ENCODE measurements at regions not wholly inside any gene's neighbourhood (a gene's known extent, or its start where the extent isn't known, plus 50 kb on each side); places are given as distances from the start of the nearest gene placed in this dataset.

GRCh38 chr1:208652296-208653160 lies 408.3 kb upstream of the PLXNA2 start:
- no peaks in the 10 kb centered on the region for H3K27me3 ChIP-seq (ENCODE audit: control insufficient read depth, insufficient read depth, low read length)
- H3K4me1 ChIP-seq (ENCODE audit: control insufficient read depth in 2 of 3, insufficient read depth in 2 of 3, low read depth in 1 of 3, low read length in 3 of 3) = no peaks in the 10 kb centered on the region
- H3K9ac ChIP-seq (ENCODE audit: low read length in 3 of 3) = no peak overlapping the region
- H3K9me3 ChIP-seq (ENCODE audit: control insufficient read depth in 2 of 3, insufficient read depth in 1 of 3, low read length in 3 of 3) = no peaks in the 10 kb centered on the region
- FAIRE-seq (peak; percentile 52), DNase-seq (peak in 4 of 5 donors; percentile 78 to 92 (median 82))
- peak; percentile 83 for TF ChIP-seq CTCF (IDR thresholded peaks at IDR 0.05; ENCODE audit: borderline replicate concordance, extremely low read depth, insufficient read depth)
- no peak overlapping the region for H3K27ac ChIP-seq (ENCODE audit: low read depth in 2 of 2, low read length in 2 of 2)
- no peak overlapping the region for H3K4me3 ChIP-seq (ENCODE audit: low read length in 3 of 3)
- H3K36me3 ChIP-seq (ENCODE audit: control insufficient read depth in 2 of 3, insufficient read depth in 3 of 3, low read length in 3 of 3) = no peaks in the 10 kb centered on the region
- intact Hi-C loops (cut with DNase I) = no loop called here

- Histone ChIP-seq H3K9ac (ENCODE audit: low read length in 3 of 3) (no peak overlapping the region), H3K4me3 (ENCODE audit: low read length in 3 of 3) (no peak overlapping the region), H3K36me3 (ENCODE audit: control insufficient read depth in 2 of 3, insufficient read depth in 3 of 3, low read length in 3 of 3) (no peaks in the 10 kb centered on the region), H3K4me1 (ENCODE audit: control insufficient read depth in 2 of 3, insufficient read depth in 2 of 3, low read depth in 1 of 3, low read length in 3 of 3) (no peaks in the 10 kb centered on the region), H3K27ac (ENCODE audit: low read depth in 2 of 2, low read length in 2 of 2) (no peak overlapping the region), H3K9me3 (ENCODE audit: control insufficient read depth in 2 of 3, insufficient read depth in 1 of 3, low read length in 3 of 3) (no peaks in the 10 kb centered on the region), H3K27me3 (ENCODE audit: control insufficient read depth, insufficient read depth, low read length) (no peaks in the 10 kb centered on the region)
- intact Hi-C loops (cut with DNase I) = no loop called here
- FAIRE-seq (no peak), DNase-seq (no peak)
- no peak for TF ChIP-seq CTCF (IDR thresholded peaks at IDR 0.05; ENCODE audit: borderline replicate concordance, extremely low read depth, insufficient read depth)
Observed at GRCh38 chr1:208653426-208653825, 409.2 kb upstream of the PLXNA2 start.

GRCh38 chr1:208654241-208654640 lies 410.1 kb upstream of the PLXNA2 start:
- DNase-seq (no peak), FAIRE-seq (no peak)
- Histone ChIP-seq H3K27ac (ENCODE audit: low read depth in 2 of 2, low read length in 2 of 2) (no peak overlapping the region), H3K36me3 (ENCODE audit: control insufficient read depth in 2 of 3, insufficient read depth in 3 of 3, low read length in 3 of 3) (no peaks in the 10 kb centered on the region), H3K27me3 (ENCODE audit: control insufficient read depth, insufficient read depth, low read length) (no peaks in the 10 kb centered on the region), H3K4me1 (ENCODE audit: control insufficient read depth in 2 of 3, insufficient read depth in 2 of 3, low read depth in 1 of 3, low read length in 3 of 3) (no peaks in the 10 kb centered on the region), H3K9ac (ENCODE audit: low read length in 3 of 3) (no peak overlapping the region), H3K4me3 (ENCODE audit: low read length in 3 of 3) (no peak overlapping the region), H3K9me3 (ENCODE audit: control insufficient read depth in 2 of 3, insufficient read depth in 1 of 3, low read length in 3 of 3) (no peaks in the 10 kb centered on the region)
- no peak for TF ChIP-seq CTCF (IDR thresholded peaks at IDR 0.05; ENCODE audit: borderline replicate concordance, extremely low read depth, insufficient read depth)
- intact Hi-C loops (cut with DNase I) = no loop called here
